Right lobe of liver (tissue), 4 donors: ENCODE measurements at regions not wholly inside any gene's neighbourhood (a gene's known extent, or its start where the extent isn't known, plus 50 kb on each side); places are given as distances from the start of the nearest gene placed in this dataset.

Experiments
- POLR2A ChIP-seq: fragments of 450-650 bp; IDR thresholded peaks from one replicate; pipeline ENCODE4 v1.6.1; 2017; ENCODE audit warnings: antibody characterized with exemption, mild to moderate bottlenecking
- TF ChIP-seq, protein P1 (sequence below), 4 donors: fragments of 200-600 bp in 3 of 4; fragments of 450-650 bp in 1 of 4; IDR thresholded peaks; one replicate each; pipeline versions ENCODE4 v1.5.1 to v1.8.0; 2016 to 2022; ENCODE audit warnings: antibody characterized with exemption in 4 of 4, mild to moderate bottlenecking in 2 of 4
- donor health status: DM: no; HTN: no; CAD: no.
- donor health status: DM: no; HTN: no; CAD: no.
- donor health status: DM: no; HTN: yes; CAD: no.

DNA sequence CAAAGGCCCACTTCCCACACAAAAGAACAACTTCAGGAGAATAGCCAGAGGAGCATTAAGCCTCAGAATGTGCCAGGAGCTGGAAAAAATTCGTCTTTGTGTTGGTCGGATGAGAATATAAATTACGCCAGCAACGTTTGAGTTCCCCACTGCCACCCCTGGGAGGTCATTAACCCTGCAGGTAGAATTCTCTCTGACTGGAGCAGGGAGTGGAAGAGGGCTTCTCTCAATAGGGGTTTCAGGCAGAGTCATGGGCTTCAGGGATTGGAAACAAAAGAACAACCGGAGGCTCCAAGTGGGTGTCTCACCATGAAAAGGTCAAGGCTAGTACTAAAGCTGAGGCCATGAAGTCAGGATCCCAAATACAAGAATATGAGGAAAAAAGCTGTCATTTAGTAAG, 69.0 kb upstream of the DDX18 start:
- TF ChIP-seq POLR2A = no peak
- TF ChIP-seq, protein P1, sequence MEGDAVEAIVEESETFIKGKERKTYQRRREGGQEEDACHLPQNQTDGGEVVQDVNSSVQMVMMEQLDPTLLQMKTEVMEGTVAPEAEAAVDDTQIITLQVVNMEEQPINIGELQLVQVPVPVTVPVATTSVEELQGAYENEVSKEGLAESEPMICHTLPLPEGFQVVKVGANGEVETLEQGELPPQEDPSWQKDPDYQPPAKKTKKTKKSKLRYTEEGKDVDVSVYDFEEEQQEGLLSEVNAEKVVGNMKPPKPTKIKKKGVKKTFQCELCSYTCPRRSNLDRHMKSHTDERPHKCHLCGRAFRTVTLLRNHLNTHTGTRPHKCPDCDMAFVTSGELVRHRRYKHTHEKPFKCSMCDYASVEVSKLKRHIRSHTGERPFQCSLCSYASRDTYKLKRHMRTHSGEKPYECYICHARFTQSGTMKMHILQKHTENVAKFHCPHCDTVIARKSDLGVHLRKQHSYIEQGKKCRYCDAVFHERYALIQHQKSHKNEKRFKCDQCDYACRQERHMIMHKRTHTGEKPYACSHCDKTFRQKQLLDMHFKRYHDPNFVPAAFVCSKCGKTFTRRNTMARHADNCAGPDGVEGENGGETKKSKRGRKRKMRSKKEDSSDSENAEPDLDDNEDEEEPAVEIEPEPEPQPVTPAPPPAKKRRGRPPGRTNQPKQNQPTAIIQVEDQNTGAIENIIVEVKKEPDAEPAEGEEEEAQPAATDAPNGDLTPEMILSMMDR (IDR thresholded peaks at IDR 0.05) = no peak
